ENCODE measurements at regions not wholly inside any gene's neighbourhood (a gene's known extent, or its start where the extent isn't known, plus 50 kb on each side); places are given as distances from the start of the nearest gene placed in this dataset.

DNA sequence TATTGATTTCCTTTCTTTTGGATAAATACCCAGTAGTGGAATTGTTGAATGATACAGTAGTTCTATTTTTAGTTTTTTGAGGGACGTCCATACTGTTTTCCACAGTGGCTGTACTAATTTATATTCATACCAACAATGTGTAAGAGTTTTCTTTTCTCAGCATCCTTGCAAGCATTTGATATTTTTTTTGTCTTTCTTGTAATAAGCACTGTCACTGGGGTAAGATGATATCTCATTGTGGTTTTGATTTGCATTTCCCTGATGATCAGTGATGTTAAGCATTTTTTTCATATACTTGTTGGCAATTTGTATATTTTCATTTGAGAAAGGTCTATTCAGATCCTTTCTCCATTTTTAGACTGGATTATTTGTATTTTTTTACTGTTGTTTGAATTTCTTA lies 308.7 kb downstream of the PTEN start:
- no peaks in the 10 kb centered on the region for H3K36me3 ChIP-seq (replicated peaks in 1 of 2; ENCODE audit: control extremely low read depth in 1 of 2, control insufficient read depth in 1 of 2, extremely low read depth in 1 of 2, insufficient read depth in 2 of 2, low read length in 1 of 2)
- H3K4me2 ChIP-seq (replicated peaks; ENCODE audit: low read depth, low read length, poor library complexity, severe bottlenecking): no peak overlapping the region
- no peak overlapping the region for H3K27ac ChIP-seq (ENCODE audit: low read length in 2 of 2)
- H3K4me3 ChIP-seq (ENCODE audit: control extremely low read depth in 1 of 5, extremely low read depth in 1 of 5, insufficient read depth in 1 of 5, low read depth in 2 of 5, low read length in 4 of 5): no peak overlapping the region
- peaks cover 8% of the 10 kb centered on the region for H3K4me1 Mint-ChIP-seq
- peaks cover 7% of the 10 kb centered on the region for H3K9me3 Mint-ChIP-seq (ENCODE audit: insufficient read depth)
- DNase-seq (no peak), ATAC-seq (ENCODE audit: low read depth) (no peak)
- no CpG with 5 or more reads among the region's 1 CpG for WGBS (ENCODE audit: insufficient coverage)
- no peak for TF ChIP-seq EZH2 (IDR thresholded peaks at IDR 0.05; ENCODE audit: borderline replicate concordance, insufficient read depth, low read depth, low read length, poor library complexity, severe bottlenecking)
- H3K9ac ChIP-seq (ENCODE audit: low read length): no peak overlapping the region
- H3K27me3 ChIP-seq (replicated peaks in 1 of 4; ENCODE audit: control extremely low read depth in 1 of 4, control insufficient read depth in 3 of 4, insufficient read depth in 4 of 4, low read length in 3 of 4): no peaks in the 10 kb centered on the region
- H3K79me2 ChIP-seq (ENCODE audit: control insufficient read depth, insufficient read depth, low read length): no peaks in the 10 kb centered on the region
- CTCF ChIA-PET: no interaction called here
- H3K9me3 ChIP-seq (ENCODE audit: control extremely low read depth in 1 of 3, control insufficient read depth in 2 of 3, insufficient read depth in 1 of 3, low read length in 2 of 3): peaks cover 0 to 12% (median 4%) of the 10 kb centered on the region in 3 donors
- H2AFZ ChIP-seq (ENCODE audit: insufficient read depth, low read depth, low read length, poor library complexity, severe bottlenecking): no peak overlapping the region
- POLR2A ChIA-PET: no interaction called here
- no peaks in the 10 kb centered on the region for H4K20me1 ChIP-seq (ENCODE audit: control insufficient read depth, insufficient read depth, low read length, poor library complexity, severe bottlenecking)
- H3K27me3 Mint-ChIP-seq: no peaks in the 10 kb centered on the region
- H3K27ac Mint-ChIP-seq: no peak overlapping the region
- no peak overlapping the region for H3K4me3 Mint-ChIP-seq
- H3K4me1 ChIP-seq (ENCODE audit: control insufficient read depth in 2 of 2, insufficient read depth in 2 of 2, low read length in 2 of 2): peaks cover 0 to 5% of the 10 kb centered on the region in 2 donors
- intact Hi-C loops (cut with micrococcal nuclease): no loop called here

DNA sequence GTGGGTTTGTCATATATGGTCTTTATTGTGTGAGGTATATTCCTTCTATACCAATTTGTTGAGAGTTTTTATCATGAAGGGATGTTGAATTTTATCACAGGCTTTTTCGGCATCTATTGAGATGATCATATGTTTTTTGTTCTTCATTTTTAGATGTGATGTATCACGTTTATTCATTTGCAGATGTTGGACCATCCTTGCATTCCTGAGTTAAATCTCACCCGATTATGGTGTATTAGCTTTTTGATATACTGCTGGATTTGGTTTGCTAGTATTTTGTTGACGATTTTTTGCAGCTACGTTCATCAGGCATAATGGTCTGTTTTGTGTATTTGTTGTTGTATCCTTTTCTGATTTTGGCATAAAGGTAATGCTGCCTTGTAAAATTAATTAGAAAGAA lies 311.0 kb downstream of the PTEN start:
- H3K27me3 Mint-ChIP-seq: no peaks in the 10 kb centered on the region
- peaks cover 4 to 15% (median 7%) of the 10 kb centered on the region in 3 donors for H3K9me3 ChIP-seq (ENCODE audit: control extremely low read depth in 1 of 3, control insufficient read depth in 2 of 3, insufficient read depth in 1 of 3, low read length in 2 of 3)
- 75% methylated on average over 1 of the region's 5 CpGs for WGBS (ENCODE audit: insufficient coverage)
- peaks cover 13% of the 10 kb centered on the region for H3K9me3 Mint-ChIP-seq (ENCODE audit: insufficient read depth)
- no peak overlapping the region for H3K4me3 Mint-ChIP-seq
- H3K27ac Mint-ChIP-seq: no peak overlapping the region
- ChIA-PET POLR2A (no interaction called here), CTCF (no interaction called here)
- H3K4me3 ChIP-seq (ENCODE audit: control extremely low read depth in 1 of 5, extremely low read depth in 1 of 5, insufficient read depth in 1 of 5, low read depth in 2 of 5, low read length in 4 of 5): no peak overlapping the region
- H4K20me1 ChIP-seq (ENCODE audit: control insufficient read depth, insufficient read depth, low read length, poor library complexity, severe bottlenecking): no peaks in the 10 kb centered on the region
- intact Hi-C loops (cut with micrococcal nuclease): no loop called here
- H3K4me1 Mint-ChIP-seq: peaks cover 7% of the 10 kb centered on the region
- TF ChIP-seq EZH2 (IDR thresholded peaks at IDR 0.05; ENCODE audit: borderline replicate concordance, insufficient read depth, low read depth, low read length, poor library complexity, severe bottlenecking): no peak
- TF ChIP-seq CTCF (IDR thresholded peaks at IDR 0.05): no peak
- peaks cover 0 to 5% of the 10 kb centered on the region in 2 donors for H3K4me1 ChIP-seq (ENCODE audit: control insufficient read depth in 2 of 2, insufficient read depth in 2 of 2, low read length in 2 of 2)
- no peak overlapping the region for H2AFZ ChIP-seq (ENCODE audit: insufficient read depth, low read depth, low read length, poor library complexity, severe bottlenecking)
- no peaks in the 10 kb centered on the region for H3K79me2 ChIP-seq (ENCODE audit: control insufficient read depth, insufficient read depth, low read length)
- no peak overlapping the region for H3K9ac ChIP-seq (ENCODE audit: low read length)
- H3K36me3 ChIP-seq (replicated peaks in 1 of 2; ENCODE audit: control extremely low read depth in 1 of 2, control insufficient read depth in 1 of 2, extremely low read depth in 1 of 2, insufficient read depth in 2 of 2, low read length in 1 of 2): no peaks in the 10 kb centered on the region
- H3K27ac ChIP-seq (ENCODE audit: low read length in 2 of 2): no peak overlapping the region
- DNase-seq: no peak
- no peak for ATAC-seq (ENCODE audit: low read depth)
- no peaks in the 10 kb centered on the region for H3K27me3 ChIP-seq (replicated peaks in 1 of 4; ENCODE audit: control extremely low read depth in 1 of 4, control insufficient read depth in 3 of 4, insufficient read depth in 4 of 4, low read length in 3 of 4)
- H3K4me2 ChIP-seq (replicated peaks; ENCODE audit: low read depth, low read length, poor library complexity, severe bottlenecking): no peak overlapping the region

All from B cell (primary cell).